Right lobe of liver (tissue), 4 donors: ENCODE measurements at regions not wholly inside any gene's neighbourhood (a gene's known extent, or its start where the extent isn't known, plus 50 kb on each side); places are given as distances from the start of the nearest gene placed in this dataset.

Source experiments
- POLR2A ChIP-seq: fragments of 450-650 bp; IDR thresholded peaks from one replicate; pipeline ENCODE4 v1.6.1; 2017; ENCODE audit warnings: antibody characterized with exemption, mild to moderate bottlenecking
- TF ChIP-seq, protein P1 (sequence below), 4 donors: fragments of 200-600 bp in 3 of 4; fragments of 450-650 bp in 1 of 4; IDR thresholded peaks; one replicate each; pipeline versions ENCODE4 v1.5.1 to v1.8.0; 2016 to 2022; ENCODE audit warnings: antibody characterized with exemption in 4 of 4, mild to moderate bottlenecking in 2 of 4
- donor health status: DM: no; HTN: no; CAD: no.
- donor health status: DM: no; HTN: no; CAD: no.
- donor health status: DM: no; HTN: yes; CAD: no.

DNA sequence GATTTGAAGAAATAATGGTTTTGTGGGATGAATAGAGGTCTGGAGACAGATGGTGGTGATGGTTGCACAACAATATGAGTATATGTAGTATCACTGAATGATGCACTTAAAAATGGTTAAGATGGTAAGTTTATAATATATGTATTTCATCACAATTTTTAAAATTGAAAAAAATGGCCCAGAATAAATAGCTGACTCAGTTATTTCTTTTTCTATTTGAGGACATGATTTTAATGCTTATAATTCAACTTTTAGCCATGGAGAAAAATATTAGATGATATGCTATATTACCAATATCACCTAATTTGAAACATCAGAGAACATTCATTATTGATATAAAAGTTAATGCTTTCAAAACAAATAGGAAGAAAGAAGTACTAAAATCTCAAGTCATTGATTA is 339.8 kb upstream of the LINC00305 start:
- TF ChIP-seq POLR2A = no peak
- TF ChIP-seq, protein P1, sequence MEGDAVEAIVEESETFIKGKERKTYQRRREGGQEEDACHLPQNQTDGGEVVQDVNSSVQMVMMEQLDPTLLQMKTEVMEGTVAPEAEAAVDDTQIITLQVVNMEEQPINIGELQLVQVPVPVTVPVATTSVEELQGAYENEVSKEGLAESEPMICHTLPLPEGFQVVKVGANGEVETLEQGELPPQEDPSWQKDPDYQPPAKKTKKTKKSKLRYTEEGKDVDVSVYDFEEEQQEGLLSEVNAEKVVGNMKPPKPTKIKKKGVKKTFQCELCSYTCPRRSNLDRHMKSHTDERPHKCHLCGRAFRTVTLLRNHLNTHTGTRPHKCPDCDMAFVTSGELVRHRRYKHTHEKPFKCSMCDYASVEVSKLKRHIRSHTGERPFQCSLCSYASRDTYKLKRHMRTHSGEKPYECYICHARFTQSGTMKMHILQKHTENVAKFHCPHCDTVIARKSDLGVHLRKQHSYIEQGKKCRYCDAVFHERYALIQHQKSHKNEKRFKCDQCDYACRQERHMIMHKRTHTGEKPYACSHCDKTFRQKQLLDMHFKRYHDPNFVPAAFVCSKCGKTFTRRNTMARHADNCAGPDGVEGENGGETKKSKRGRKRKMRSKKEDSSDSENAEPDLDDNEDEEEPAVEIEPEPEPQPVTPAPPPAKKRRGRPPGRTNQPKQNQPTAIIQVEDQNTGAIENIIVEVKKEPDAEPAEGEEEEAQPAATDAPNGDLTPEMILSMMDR (IDR thresholded peaks at IDR 0.05) = no peak
